Activated CD8-positive, alpha-beta memory T cell treated with anti-CD3 and anti-CD28 coated beads, Interleukin-2, amount 50 U/mL, for 1 hour (primary cell): ENCODE measurements at regions not wholly inside any gene's neighbourhood (a gene's known extent, or its start where the extent isn't known, plus 50 kb on each side); places are given as distances from the start of the nearest gene placed in this dataset.
"Not testable (repeated sequence)": the region's sequence is repeated elsewhere in the genome, so short reads cannot be mapped to it uniquely, and the experiment has no call there.

ENCODE experiments used
- DNase-seq: peaks from one replicate; pipeline ENCODE4 v3.0.0-alpha.2; 2020; ENCODE audit errors: extremely low read depth

GRCh38 chr3:5357089-5357488 is 169.6 kb downstream of the EDEM1 start:
- DNase-seq, result no peak

GRCh38 chr3:5358911-5359310 is 171.4 kb downstream of the EDEM1 start:
- DNase-seq, result no peak

- DNase-seq, result no peak
These were observed 172.9 kb downstream of the EDEM1 start for GRCh38 chr3:5360453-5360852.

GRCh38 chr3:5366746-5367145 is 179.2 kb downstream of the EDEM1 start:
- DNase-seq, result no peak

- not testable (repeated sequence) for DNase-seq
These were observed 184.0 kb downstream of the EDEM1 start for GRCh38 chr3:5371555-5371954.

- DNase-seq, result no peak
These were observed 189.3 kb downstream of the EDEM1 start for GRCh38 chr3:5376761-5377160.

- DNase-seq, result not testable (repeated sequence)
These were observed 191.8 kb downstream of the EDEM1 start for GRCh38 chr3:5379266-5379665.

- DNase-seq, result not testable (repeated sequence)
These were observed 196.2 kb downstream of the EDEM1 start for GRCh38 chr3:5383486-5384263.

GRCh38 chr3:5384557-5385236 is 197.2 kb downstream of the EDEM1 start:
- DNase-seq, result no peak

- no peak for DNase-seq
These were observed 200.6 kb downstream of the EDEM1 start for GRCh38 chr3:5388091-5388490.

GRCh38 chr3:5389057-5389456 is 201.6 kb downstream of the EDEM1 start:
- DNase-seq, result no peak

GRCh38 chr3:5390221-5390620 is 202.7 kb downstream of the EDEM1 start:
- no peak for DNase-seq

- no peak for DNase-seq
These were observed 203.6 kb downstream of the EDEM1 start for GRCh38 chr3:5390936-5391625.

GRCh38 chr3:5401002-5401401 is 213.5 kb downstream of the EDEM1 start:
- no peak for DNase-seq

GRCh38 chr3:5404718-5405117 is 217.2 kb downstream of the EDEM1 start:
- no peak for DNase-seq

- no peak for DNase-seq
These were observed 224.3 kb downstream of the EDEM1 start for GRCh38 chr3:5411786-5412185.

GRCh38 chr3:5423076-5423475 is 235.6 kb downstream of the EDEM1 start:
- DNase-seq, result no peak

GRCh38 chr3:5423523-5423922 is 236.0 kb downstream of the EDEM1 start:
- no peak for DNase-seq

GRCh38 chr3:5425371-5425770 is 237.9 kb downstream of the EDEM1 start:
- no peak for DNase-seq

GRCh38 chr3:5426094-5426883 is 238.8 kb downstream of the EDEM1 start:
- DNase-seq, result peak; percentile 0

- no peak for DNase-seq
These were observed 239.5 kb downstream of the EDEM1 start for GRCh38 chr3:5427021-5427420.

GRCh38 chr3:5427938-5428337 is 240.4 kb downstream of the EDEM1 start:
- no peak for DNase-seq
